ENCODE measurements at regions not wholly inside any gene's neighbourhood (a gene's known extent, or its start where the extent isn't known, plus 50 kb on each side); places are given as distances from the start of the nearest gene placed in this dataset.
"Not testable (repeated sequence)": the region's sequence is repeated elsewhere in the genome, so short reads cannot be mapped to it uniquely, and the experiment has no call there.

DNA sequence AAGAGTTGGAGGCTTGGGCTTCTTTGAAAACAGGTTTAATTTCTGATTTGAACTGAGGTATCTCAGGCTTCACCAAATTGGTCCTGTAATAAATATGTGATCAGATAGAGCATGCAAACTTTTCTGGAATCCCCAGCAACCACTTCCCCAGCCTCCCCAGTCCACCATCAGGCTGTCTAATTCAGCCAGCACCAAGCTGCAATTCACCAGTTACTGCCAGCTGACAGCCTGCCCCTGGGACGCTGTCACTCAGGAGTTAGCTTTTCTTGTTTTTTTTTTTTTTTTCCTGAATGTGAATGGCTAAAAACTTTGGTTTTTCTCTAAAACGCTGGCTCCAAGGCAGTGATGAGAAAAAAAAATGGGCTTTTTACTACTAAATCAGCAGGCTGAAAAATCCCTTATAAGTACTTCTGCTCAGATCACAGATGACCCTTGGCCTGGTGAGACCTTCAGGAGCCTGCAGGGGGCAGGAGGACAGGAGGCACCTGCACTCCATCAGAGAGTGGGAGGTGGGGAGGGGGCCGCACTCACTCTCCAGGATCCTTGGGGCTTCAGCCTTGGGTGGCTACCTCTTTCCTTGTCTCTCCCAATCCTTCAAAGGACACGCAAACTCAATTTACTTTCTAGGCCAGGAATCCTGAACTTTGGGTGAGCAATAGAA, 349.4 kb downstream of the GATA3 start:
- no peak for DNase-seq (ENCODE audit: extremely low spot score)
- TF ChIP-seq, protein P1, sequence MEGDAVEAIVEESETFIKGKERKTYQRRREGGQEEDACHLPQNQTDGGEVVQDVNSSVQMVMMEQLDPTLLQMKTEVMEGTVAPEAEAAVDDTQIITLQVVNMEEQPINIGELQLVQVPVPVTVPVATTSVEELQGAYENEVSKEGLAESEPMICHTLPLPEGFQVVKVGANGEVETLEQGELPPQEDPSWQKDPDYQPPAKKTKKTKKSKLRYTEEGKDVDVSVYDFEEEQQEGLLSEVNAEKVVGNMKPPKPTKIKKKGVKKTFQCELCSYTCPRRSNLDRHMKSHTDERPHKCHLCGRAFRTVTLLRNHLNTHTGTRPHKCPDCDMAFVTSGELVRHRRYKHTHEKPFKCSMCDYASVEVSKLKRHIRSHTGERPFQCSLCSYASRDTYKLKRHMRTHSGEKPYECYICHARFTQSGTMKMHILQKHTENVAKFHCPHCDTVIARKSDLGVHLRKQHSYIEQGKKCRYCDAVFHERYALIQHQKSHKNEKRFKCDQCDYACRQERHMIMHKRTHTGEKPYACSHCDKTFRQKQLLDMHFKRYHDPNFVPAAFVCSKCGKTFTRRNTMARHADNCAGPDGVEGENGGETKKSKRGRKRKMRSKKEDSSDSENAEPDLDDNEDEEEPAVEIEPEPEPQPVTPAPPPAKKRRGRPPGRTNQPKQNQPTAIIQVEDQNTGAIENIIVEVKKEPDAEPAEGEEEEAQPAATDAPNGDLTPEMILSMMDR (IDR thresholded peaks at IDR 0.05; ENCODE audit: control extremely low read depth, extremely low read depth, low read depth, missing control alignments): no peak
- CTCF ChIA-PET: no interaction called here
- POLR2A ChIA-PET: no interaction called here

DNA sequence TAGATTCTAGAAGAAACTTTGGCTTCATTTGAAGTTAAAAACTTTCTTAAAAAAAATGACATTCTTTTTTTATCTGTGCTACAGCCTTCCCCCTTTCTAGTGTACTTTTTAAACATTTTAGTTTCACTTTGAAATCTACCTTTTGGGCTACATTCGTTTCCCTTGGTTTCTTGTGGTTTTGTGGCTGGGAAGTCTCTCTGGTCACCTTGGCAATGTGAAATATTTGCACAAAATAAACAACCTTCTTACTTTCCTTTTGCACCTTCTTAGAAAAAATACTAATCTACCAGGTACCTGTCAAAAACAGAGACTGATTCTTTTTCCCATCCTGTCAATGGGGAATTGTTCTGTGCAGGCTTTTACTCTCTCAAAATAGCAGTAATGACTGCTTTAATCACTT, 350.2 kb downstream of the GATA3 start:
- TF ChIP-seq, protein P1 (IDR thresholded peaks at IDR 0.05; ENCODE audit: control extremely low read depth, extremely low read depth, low read depth, missing control alignments): no peak
- CTCF ChIA-PET: no interaction called here
- DNase-seq (ENCODE audit: extremely low spot score): peak; percentile 20

DNA sequence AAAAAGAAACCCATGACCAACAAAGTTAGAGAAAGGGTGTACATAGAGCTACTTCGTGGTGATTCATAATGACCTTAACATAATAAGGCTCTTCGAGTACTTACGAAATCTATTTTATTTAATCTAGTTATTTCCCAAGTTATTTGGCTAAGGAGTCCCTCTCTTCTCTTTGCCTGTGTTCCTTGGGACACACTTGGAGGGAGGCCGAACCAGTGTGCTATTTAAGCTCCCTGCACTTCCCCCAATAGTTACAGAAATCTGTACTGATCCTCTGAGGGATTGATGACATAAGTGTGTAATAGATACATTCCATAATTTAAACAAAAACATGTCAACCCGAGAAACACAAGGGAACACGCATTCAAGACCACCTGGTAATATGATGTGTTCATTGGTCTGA, 351.1 kb downstream of the GATA3 start:
- CTCF ChIA-PET: no interaction called here
- DNase-seq (ENCODE audit: extremely low spot score): no peak
- POLR2A ChIA-PET: no interaction called here
- TF ChIP-seq, protein P1 (IDR thresholded peaks at IDR 0.05; ENCODE audit: control extremely low read depth, extremely low read depth, low read depth, missing control alignments): no peak

More for the DNA sequence above, 350.2 kb downstream of the GATA3 start:
- POLR2A ChIA-PET: no interaction called here

DNA sequence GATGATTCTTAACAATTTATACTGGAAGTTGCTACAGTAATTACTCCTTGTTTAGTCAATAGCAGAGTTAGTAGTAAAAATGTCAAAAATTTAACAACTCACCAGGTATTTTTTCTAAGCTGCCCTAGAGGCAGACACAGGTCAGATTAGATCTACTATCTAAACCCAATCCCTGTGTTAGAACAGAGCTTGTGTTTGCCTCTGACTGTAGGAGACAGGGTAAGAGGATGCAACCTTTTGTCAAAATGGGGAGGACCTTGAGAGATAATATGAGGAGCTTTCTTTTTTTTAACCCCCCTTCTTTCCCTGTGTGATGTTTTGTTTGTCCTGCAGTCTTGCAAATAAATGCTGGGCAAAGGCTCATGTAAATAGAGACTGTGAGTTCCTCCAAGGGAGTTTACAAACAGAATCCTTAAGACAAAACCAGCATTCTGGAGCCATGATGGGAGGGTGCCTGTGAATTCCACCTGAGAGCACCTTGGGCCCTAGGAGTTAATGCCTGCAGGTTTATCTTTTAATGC, 353.1 kb downstream of the GATA3 start:
- ChIA-PET CTCF (interaction anchor here (0.7 kb wide), 1 partner anchor 19 kb away, joined by 3 read pairs; no protein-coding TSS in a partner anchor), POLR2A (no interaction called here)
- no peak for DNase-seq (ENCODE audit: extremely low spot score)
- TF ChIP-seq, protein P1 (IDR thresholded peaks at IDR 0.05; ENCODE audit: control extremely low read depth, extremely low read depth, low read depth, missing control alignments): no peak

DNA sequence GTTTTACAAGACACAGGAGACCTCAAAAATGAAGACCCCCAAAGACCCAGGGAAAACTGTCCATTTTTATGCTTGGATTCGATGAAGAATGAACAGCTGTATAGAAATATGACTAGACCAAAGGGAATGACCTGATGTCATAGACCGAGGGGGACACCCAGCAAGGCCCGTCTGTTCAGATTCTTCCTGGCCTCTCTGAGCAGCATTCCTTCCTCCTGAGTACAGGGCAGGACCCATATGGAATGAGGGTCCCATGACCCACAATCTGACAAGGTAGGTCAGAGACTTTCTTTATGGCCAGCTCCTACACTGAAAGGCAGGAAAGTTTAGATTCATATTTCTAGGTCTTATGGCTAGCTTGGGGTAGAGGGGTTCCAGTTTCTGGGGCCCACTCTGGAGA, 356.0 kb downstream of the GATA3 start:
- ChIA-PET POLR2A (no interaction called here), CTCF (interaction anchor here (1.4 to 1.8 kb wide), 2 partner anchors 11 to 22 kb away, joined by 3 to 4 read pairs; no protein-coding TSS in a partner anchor)
- TF ChIP-seq, protein P1 (IDR thresholded peaks at IDR 0.05; ENCODE audit: control extremely low read depth, extremely low read depth, low read depth, missing control alignments): no peak
- no peak for DNase-seq (ENCODE audit: extremely low spot score)

DNA sequence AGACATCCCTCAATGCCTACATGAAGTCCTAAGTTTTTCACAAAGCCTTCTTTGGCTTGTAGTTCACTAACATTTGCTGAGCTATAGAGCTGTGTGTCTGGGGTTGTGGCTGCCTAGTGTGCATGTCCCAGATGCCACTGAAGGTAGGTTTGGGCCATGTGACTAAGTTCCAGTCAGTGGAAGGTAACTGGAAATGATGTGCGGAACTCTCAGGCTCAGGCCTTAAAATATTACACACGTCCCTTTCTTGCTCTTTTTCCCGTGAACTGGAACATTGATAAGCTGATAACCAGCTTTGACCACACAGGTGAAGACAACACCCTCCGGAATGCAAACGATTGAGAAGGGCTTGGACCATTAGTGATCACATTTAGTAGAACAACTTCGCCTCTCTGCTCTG, 358.1 kb downstream of the GATA3 start:
- TF ChIP-seq, protein P1 (IDR thresholded peaks at IDR 0.05; ENCODE audit: control extremely low read depth, extremely low read depth, low read depth, missing control alignments): no peak
- DNase-seq (ENCODE audit: extremely low spot score): no peak
- ChIA-PET CTCF (interaction anchor here (1.1 to 2.0 kb wide), 3 partner anchors 10 to 20 kb away, joined by 3 to 7 read pairs (median 4); no protein-coding TSS in a partner anchor), POLR2A (no interaction called here)

DNA sequence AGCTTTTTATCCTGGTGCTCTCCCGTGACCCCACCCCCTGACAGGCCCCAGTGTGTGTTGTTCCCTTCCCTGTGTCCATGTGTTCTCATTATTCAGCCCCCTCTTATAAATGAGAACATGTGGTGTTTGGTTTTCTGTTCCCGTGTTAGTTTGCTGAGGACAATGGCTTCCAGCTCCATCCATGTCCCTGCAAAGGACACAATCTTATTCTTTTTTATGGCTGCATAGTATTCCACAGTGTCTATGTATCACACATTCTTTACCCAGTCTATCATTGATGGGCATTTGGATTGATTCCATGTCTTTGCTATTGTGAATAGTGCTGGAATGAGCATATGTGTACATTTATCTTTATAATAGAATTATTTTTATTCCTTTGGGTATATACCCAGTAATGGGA, 360.5 kb downstream of the GATA3 start:
- CTCF ChIA-PET; POLR2A ChIA-PET; DNase-seq (ENCODE audit: extremely low spot score): not testable (repeated sequence)
